Activated T-helper 17 cell treated with anti-CD3 and anti-CD28 coated beads, Interleukin-2, amount 50 U/mL, for 72 hours (primary cell): ENCODE measurements at regions not wholly inside any gene's neighbourhood (a gene's known extent, or its start where the extent isn't known, plus 50 kb on each side); places are given as distances from the start of the nearest gene placed in this dataset.
A peak's percentile ranks its signal among the peaks of the same experiment; 100 is the strongest.

ENCODE experiments used
- ATAC-seq: fragments of 150-1000 bp; cut with Tn5 transposase; replicated peaks from 2 replicates; pipeline ENCODE4 v1.10.0; 2021; ENCODE audit warnings: mild to moderate bottlenecking, moderate library complexity
- H3K27ac Mint-ChIP-seq: one replicate; pipeline ENCODE4 v1.8.0; 2022; ENCODE audit warnings: mixed read lengths
- H3K27me3 Mint-ChIP-seq: one replicate; pipeline ENCODE4 v1.8.0; 2022; ENCODE audit warnings: mixed read lengths
- H3K36me3 Mint-ChIP-seq: one replicate; pipeline ENCODE4 v1.8.0; 2022; ENCODE audit warnings: low read depth, mild to moderate bottlenecking, mixed read lengths
- H3K4me1 Mint-ChIP-seq: one replicate; pipeline ENCODE4 v1.8.0; 2022; ENCODE audit warnings: mixed read lengths
- H3K4me3 Mint-ChIP-seq: one replicate; pipeline ENCODE4 v1.8.0; 2022; ENCODE audit warnings: mild to moderate bottlenecking, mixed read lengths
- H3K9me3 Mint-ChIP-seq: one replicate; pipeline ENCODE4 v1.8.0; 2022; ENCODE audit warnings: mixed read lengths

DNA sequence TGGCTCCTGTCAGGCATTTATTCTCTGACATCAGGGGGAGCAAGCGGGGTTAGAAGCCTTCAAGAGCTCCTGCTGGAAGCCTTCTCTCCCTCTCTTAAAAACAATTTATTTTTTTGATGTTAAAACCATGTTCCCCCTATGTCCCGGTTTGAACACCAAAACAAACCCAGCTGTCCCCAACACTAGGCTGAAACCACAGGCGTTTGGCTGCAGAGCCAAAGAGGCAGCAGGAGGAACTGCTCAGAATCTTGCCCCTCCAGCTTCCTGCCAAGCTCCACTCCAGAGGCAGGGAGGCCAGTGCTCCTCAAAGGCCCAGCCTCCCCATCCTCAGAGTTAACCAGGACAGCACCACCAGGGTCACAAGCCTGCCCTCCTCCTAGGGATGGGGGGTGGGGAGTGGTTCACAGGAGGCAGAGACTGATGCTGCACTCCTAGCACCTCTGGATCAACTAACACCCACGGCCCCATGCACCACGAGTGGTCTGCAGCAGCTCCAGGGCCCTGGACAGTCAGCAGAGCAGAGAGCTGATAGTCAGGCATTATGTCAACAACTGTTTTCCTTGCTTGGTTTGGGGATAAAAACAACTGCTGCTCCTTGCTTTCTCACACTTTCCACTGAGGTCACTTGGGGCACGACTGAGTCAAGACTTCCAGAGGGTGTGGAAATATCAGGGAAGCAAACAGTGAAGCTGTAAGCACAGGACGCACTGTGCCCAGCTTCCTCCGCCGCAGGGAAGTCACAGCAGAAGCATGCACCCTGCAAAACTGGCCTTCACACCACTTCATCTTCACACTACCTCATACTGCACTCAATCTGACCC lies 96.5 kb upstream of the ADRA1B start:
- no peak overlapping the region for H3K4me3 Mint-ChIP-seq
- ATAC-seq = no peak
- no peak overlapping the region for H3K27ac Mint-ChIP-seq
- H3K36me3 Mint-ChIP-seq = no peaks in the 10 kb centered on the region
- H3K4me1 Mint-ChIP-seq = no peaks in the 10 kb centered on the region
- H3K9me3 Mint-ChIP-seq = no peaks in the 10 kb centered on the region
- peaks cover 26% of the 10 kb centered on the region for H3K27me3 Mint-ChIP-seq

- no peaks in the 10 kb centered on the region for H3K4me1 Mint-ChIP-seq
- H3K36me3 Mint-ChIP-seq = no peaks in the 10 kb centered on the region
- no peaks in the 10 kb centered on the region for H3K9me3 Mint-ChIP-seq
- H3K27ac Mint-ChIP-seq = no peak overlapping the region
- no peak for ATAC-seq
- H3K27me3 Mint-ChIP-seq = peaks cover 26% of the 10 kb centered on the region
- H3K4me3 Mint-ChIP-seq = no peak overlapping the region
These were observed 95.6 kb upstream of the ADRA1B start for GRCh38 chr5:159820692-159821091.

- no peaks in the 10 kb centered on the region for H3K4me1 Mint-ChIP-seq
- H3K36me3 Mint-ChIP-seq = no peaks in the 10 kb centered on the region
- H3K4me3 Mint-ChIP-seq = no peak overlapping the region
- no peak for ATAC-seq
- no peak overlapping the region for H3K27ac Mint-ChIP-seq
- H3K9me3 Mint-ChIP-seq = no peaks in the 10 kb centered on the region
- H3K27me3 Mint-ChIP-seq = peaks cover 22% of the 10 kb centered on the region
These were observed 94.8 kb upstream of the ADRA1B start for GRCh38 chr5:159821461-159821940.

DNA sequence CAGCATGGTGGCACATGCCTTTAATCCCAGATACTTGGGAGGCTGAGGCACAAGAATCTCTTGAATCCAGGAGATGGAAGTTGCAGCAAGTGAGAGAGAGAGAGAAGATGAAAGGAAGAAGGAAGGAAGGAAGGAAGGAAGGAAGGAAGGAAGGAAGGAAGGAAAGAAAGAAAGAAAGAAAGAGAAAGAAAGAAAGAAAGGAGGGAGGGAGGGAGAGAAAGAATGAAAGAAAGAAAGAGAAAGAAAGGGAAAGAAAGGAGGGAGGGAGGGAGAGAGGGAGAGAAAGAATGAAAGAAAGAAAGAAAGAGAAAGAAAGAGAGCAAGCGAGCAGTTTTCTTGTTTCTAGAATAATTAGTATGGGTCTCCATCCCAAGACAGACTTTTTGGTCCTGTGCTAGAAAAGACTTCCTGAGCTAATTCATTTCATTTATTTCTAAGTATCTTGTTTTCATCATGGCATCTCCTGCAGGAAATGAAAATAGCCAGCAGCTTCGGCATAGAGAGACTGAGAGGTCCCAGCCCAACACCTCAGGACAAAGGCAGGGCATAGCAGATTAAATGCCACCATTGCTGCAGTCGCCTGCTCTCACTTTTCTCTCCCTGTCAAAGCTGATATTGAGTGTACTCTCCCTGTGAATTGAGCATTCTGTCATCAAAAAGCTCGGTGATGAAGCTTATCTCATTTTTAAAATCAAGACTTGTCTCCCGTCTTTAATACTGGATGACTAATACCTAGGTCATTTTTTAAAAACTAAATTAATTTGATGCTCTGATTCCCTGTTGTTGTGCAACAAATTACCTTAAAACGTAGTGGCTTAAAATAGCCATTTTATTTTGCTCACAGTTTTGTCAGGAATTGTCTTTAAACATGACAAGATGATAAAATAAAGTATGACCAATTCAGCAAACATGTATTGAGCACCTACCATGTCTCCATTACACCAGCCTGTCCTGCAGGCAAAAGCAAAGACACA lies 91.8 kb upstream of the ADRA1B start:
- H3K9me3 Mint-ChIP-seq = no peaks in the 10 kb centered on the region
- H3K4me3 Mint-ChIP-seq = no peak overlapping the region
- no peaks in the 10 kb centered on the region for H3K4me1 Mint-ChIP-seq
- H3K27me3 Mint-ChIP-seq = peaks cover 22% of the 10 kb centered on the region
- no peak overlapping the region for H3K27ac Mint-ChIP-seq
- no peaks in the 10 kb centered on the region for H3K36me3 Mint-ChIP-seq
- ATAC-seq = no peak

GRCh38 chr5:159825551-159826051 lies 90.7 kb upstream of the ADRA1B start:
- Mint-ChIP-seq H3K4me3 (no peak overlapping the region), H3K4me1 (no peaks in the 10 kb centered on the region), H3K27me3 (peaks cover 26% of the 10 kb centered on the region), H3K9me3 (no peaks in the 10 kb centered on the region), H3K36me3 (no peaks in the 10 kb centered on the region), H3K27ac (no peak overlapping the region)
- ATAC-seq = no peak

- H3K36me3 Mint-ChIP-seq = no peaks in the 10 kb centered on the region
- ATAC-seq = peak; percentile 67
- H3K4me1 Mint-ChIP-seq = no peaks in the 10 kb centered on the region
- H3K9me3 Mint-ChIP-seq = no peaks in the 10 kb centered on the region
- H3K4me3 Mint-ChIP-seq = no peak overlapping the region
- H3K27ac Mint-ChIP-seq = no peak overlapping the region
- peaks cover 25% of the 10 kb centered on the region for H3K27me3 Mint-ChIP-seq
These were observed 89.7 kb upstream of the ADRA1B start for GRCh38 chr5:159826351-159827214.

DNA sequence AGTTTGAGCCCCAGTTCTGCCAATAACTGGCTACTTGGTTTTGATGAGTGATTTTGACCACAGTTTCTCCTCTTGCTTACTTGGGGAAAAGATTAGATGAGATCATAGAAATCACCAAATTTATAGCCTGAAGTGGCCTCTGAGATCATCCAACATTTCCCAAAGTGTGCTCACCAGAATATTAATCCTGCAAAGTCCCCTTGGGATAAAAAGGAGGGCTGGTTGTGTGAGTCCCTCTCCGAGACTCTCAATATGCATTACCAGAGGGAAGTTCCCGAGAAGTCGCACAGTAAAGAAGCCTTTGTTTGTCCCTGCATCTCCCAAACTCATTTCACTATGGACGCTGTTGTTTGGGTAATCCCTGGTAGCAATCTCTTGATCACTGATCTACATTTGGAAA lies 88.4 kb upstream of the ADRA1B start:
- Mint-ChIP-seq H3K4me1 (no peaks in the 10 kb centered on the region), H3K27me3 (peaks cover 20% of the 10 kb centered on the region), H3K4me3 (no peak overlapping the region), H3K9me3 (no peaks in the 10 kb centered on the region), H3K36me3 (no peaks in the 10 kb centered on the region), H3K27ac (no peak overlapping the region)
- no peak for ATAC-seq

- Mint-ChIP-seq H3K27me3 (peaks cover 22% of the 10 kb centered on the region), H3K4me3 (no peak overlapping the region)
- no peak for ATAC-seq
These were observed 84.2 kb upstream of the ADRA1B start for GRCh38 chr5:159832073-159832472.

GRCh38 chr5:159833088-159833487 lies 83.2 kb upstream of the ADRA1B start:
- no peaks in the 10 kb centered on the region for H3K36me3 Mint-ChIP-seq
- H3K4me1 Mint-ChIP-seq = no peaks in the 10 kb centered on the region
- no peak overlapping the region for H3K4me3 Mint-ChIP-seq
- H3K27ac Mint-ChIP-seq = no peak overlapping the region
- no peak for ATAC-seq
- peaks cover 9% of the 10 kb centered on the region for H3K9me3 Mint-ChIP-seq
- H3K27me3 Mint-ChIP-seq = peaks cover 22% of the 10 kb centered on the region

More at GRCh38 chr5:159832073-159832472, 84.2 kb upstream of the ADRA1B start:
- no peaks in the 10 kb centered on the region for H3K36me3 Mint-ChIP-seq
- H3K4me1 Mint-ChIP-seq = no peaks in the 10 kb centered on the region
- H3K27ac Mint-ChIP-seq = no peak overlapping the region
- H3K9me3 Mint-ChIP-seq = peaks cover 9% of the 10 kb centered on the region

DNA sequence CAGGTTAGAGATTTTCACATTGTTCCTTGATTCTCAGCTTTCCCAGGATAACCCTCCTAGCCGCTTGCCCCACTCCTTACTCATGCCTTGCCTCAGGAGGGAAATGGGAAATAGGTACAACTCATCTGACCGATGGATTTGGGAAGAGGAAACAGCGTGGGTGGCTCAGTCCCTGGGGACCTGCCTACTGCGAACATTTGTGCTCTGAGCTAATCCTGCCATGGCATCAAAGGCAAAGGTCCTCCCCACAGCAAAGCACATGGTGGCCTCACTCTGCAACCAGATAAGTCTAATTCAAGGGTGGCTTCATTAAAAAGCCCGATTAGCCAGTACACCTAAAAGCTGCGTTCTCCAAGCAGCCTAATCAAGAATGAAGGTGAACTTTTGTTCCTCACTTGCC lies 82.4 kb upstream of the ADRA1B start:
- Mint-ChIP-seq H3K4me3 (no peak overlapping the region), H3K4me1 (no peaks in the 10 kb centered on the region), H3K27ac (no peak overlapping the region), H3K27me3 (peaks cover 22% of the 10 kb centered on the region), H3K36me3 (no peaks in the 10 kb centered on the region), H3K9me3 (peaks cover 9% of the 10 kb centered on the region)
- no peak for ATAC-seq

DNA sequence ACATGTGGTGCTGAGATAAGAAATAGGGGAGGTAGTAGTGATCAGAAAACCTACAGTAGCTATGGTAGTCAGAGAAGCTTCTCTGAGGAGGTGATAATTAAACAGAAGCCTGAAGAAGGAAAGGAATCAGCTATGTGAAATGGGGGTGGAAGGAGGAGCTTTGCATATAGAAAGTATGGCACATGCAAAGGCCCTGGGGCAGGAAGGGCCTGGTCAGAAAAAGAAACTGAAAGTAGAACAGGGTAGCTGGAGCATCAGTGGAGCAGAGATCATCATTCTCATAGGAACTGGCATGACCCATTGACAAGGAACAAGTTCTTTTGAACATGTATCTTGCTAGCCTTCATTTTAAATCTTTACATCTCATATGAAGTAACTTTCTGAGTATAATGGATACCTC lies 80.7 kb upstream of the ADRA1B start:
- no peak overlapping the region for H3K4me3 Mint-ChIP-seq

GRCh38 chr5:159836691-159837090 lies 79.6 kb upstream of the ADRA1B start:
- peaks cover 22% of the 10 kb centered on the region for H3K27me3 Mint-ChIP-seq
- no peaks in the 10 kb centered on the region for H3K4me1 Mint-ChIP-seq
- no peak for ATAC-seq
- peaks cover 9% of the 10 kb centered on the region for H3K9me3 Mint-ChIP-seq
- H3K4me3 Mint-ChIP-seq = no peak overlapping the region
- H3K27ac Mint-ChIP-seq = no peak overlapping the region
- no peaks in the 10 kb centered on the region for H3K36me3 Mint-ChIP-seq

More for the DNA sequence above, 80.7 kb upstream of the ADRA1B start:
- Mint-ChIP-seq H3K9me3 (peaks cover 9% of the 10 kb centered on the region), H3K4me1 (no peaks in the 10 kb centered on the region), H3K36me3 (no peaks in the 10 kb centered on the region), H3K27me3 (peaks cover 25% of the 10 kb centered on the region), H3K27ac (no peak overlapping the region)
- ATAC-seq = no peak

- no peak for ATAC-seq
- Mint-ChIP-seq H3K4me1 (no peaks in the 10 kb centered on the region), H3K27ac (no peak overlapping the region), H3K4me3 (no peak overlapping the region), H3K36me3 (no peaks in the 10 kb centered on the region), H3K9me3 (peaks cover 9% of the 10 kb centered on the region), H3K27me3 (peaks cover 16% of the 10 kb centered on the region)
These were observed 78.4 kb upstream of the ADRA1B start for GRCh38 chr5:159837860-159838259.
